Activated naive CD4-positive, alpha-beta T cell treated with anti-CD3 and anti-CD28 coated beads, Interleukin-2, amount 50 U/mL, for 72 hours (primary cell): ENCODE measurements at regions not wholly inside any gene's neighbourhood (a gene's known extent, or its start where the extent isn't known, plus 50 kb on each side); places are given as distances from the start of the nearest gene placed in this dataset.

ENCODE experiments used
- ATAC-seq, 2 donors: fragments of 150-1000 bp; cut with Tn5 transposase; 2 replicates each; pipeline ENCODE4 v1.10.0; 2021; ENCODE audit warnings: mild to moderate bottlenecking in 2 of 2, moderate library complexity in 2 of 2
- DNase-seq, 2 donors: peaks; one replicate each; pipeline ENCODE4 v3.0.0; 2021 to 2022; ENCODE audit warnings: low spot score in 2 of 2
- H3K27ac Mint-ChIP-seq, 2 donors: one replicate each; pipeline ENCODE4 v1.8.0; 2022; ENCODE audit warnings: mild to moderate bottlenecking in 2 of 2, mixed read lengths in 2 of 2
- H3K36me3 Mint-ChIP-seq, 2 donors: one replicate each; pipeline ENCODE4 v1.8.0; 2022; ENCODE audit warnings: mixed read lengths in 2 of 2
- H3K9me3 Mint-ChIP-seq, 2 donors: one replicate each; pipeline ENCODE4 v1.8.0; 2022; ENCODE audit warnings: mixed read lengths in 2 of 2

- peaks cover 6 to 14% of the 10 kb centered on the region in 2 donors for H3K36me3 Mint-ChIP-seq
- peaks cover 6 to 7% of the 10 kb centered on the region in 2 donors for H3K9me3 Mint-ChIP-seq
- no peak for ATAC-seq
Measured at GRCh38 chrX:39974270-39974669, 123.5 kb downstream of the BCOR start.

DNA sequence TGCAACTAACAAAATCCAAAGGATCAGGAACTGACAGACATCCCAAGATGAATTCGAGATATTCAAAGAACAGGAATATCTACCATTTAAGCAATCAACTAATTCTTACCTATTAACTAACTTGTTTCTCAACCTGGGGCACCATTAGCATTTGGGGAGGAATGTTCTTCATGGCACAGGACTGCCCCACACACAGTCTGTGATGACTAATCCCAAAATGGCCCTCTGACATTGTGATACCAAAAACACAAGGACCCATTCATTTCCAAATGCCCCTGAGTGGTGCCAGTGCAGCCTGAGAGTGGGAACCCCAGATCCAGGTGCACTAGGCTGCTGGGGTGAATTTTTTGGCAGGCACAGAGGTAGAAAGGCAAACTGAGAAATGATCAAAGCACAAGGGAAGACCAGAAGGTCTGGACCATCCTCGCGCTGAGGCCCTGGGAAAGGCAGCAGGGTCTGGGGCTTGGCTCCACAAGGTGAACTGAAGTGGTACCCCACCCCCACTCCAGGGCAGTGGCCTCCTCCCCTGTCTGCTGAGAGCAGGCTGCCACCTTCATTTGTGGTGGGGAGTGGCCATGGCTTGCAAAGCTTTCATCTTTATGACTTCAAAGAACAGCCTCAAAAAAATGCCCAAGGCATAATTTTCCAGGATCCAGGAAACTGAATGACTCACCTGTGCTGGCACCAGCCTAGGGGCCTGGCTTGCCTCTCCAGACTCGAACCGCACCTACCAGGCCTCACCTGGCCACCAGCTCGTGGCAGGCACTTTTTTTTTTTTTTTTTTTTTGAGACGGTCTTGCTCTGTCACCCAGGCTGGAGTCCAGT is 122.4 kb downstream of the BCOR start:
- H3K36me3 Mint-ChIP-seq = peaks cover 6 to 14% of the 10 kb centered on the region in 2 donors
- H3K9me3 Mint-ChIP-seq = peaks cover 6 to 7% of the 10 kb centered on the region in 2 donors
- DNase-seq (no peak), ATAC-seq (no peak)
- H3K27ac Mint-ChIP-seq = no peak overlapping the region

More at GRCh38 chrX:39974270-39974669, 123.5 kb downstream of the BCOR start:
- DNase-seq = no peak
- H3K27ac Mint-ChIP-seq = no peak overlapping the region

GRCh38 chrX:39981946-39982345 is 115.8 kb downstream of the BCOR start:
- no peak for DNase-seq
- H3K9me3 Mint-ChIP-seq = peaks cover 0 to 3% of the 10 kb centered on the region in 2 donors
- no peaks in the 10 kb centered on the region for H3K36me3 Mint-ChIP-seq
- no peak overlapping the region for H3K27ac Mint-ChIP-seq
- ATAC-seq = peak in 1 of 2 donors; percentile 24

DNA sequence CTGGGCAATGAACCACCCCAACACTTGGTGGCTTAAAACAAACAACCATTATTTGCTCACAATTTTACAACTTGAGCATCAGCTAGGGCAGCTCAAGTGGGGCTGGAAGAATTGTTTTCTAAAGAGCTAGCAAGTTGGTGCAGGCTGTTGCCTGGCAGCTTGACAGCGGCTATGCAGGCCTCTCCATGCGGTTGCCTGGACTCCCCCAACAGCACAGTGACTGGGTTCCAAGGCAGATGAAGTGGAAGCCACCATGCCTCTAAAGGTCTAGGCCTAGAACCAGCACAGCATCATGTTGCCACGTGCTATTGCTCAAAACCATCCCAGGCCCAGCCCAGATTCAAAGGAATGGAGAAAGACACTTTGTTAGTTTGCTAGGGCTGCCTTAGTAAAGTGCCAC is 114.8 kb downstream of the BCOR start:
- ATAC-seq (no peak), DNase-seq (no peak)
- no peak overlapping the region for H3K27ac Mint-ChIP-seq
- peaks cover 0 to 3% of the 10 kb centered on the region in 2 donors for H3K9me3 Mint-ChIP-seq
- no peaks in the 10 kb centered on the region for H3K36me3 Mint-ChIP-seq

GRCh38 chrX:39983715-39984114 is 114.0 kb downstream of the BCOR start:
- no peak for DNase-seq
- Mint-ChIP-seq H3K27ac (no peak overlapping the region), H3K36me3 (no peaks in the 10 kb centered on the region), H3K9me3 (peaks cover 0 to 3% of the 10 kb centered on the region in 2 donors)
- no peak for ATAC-seq

DNA sequence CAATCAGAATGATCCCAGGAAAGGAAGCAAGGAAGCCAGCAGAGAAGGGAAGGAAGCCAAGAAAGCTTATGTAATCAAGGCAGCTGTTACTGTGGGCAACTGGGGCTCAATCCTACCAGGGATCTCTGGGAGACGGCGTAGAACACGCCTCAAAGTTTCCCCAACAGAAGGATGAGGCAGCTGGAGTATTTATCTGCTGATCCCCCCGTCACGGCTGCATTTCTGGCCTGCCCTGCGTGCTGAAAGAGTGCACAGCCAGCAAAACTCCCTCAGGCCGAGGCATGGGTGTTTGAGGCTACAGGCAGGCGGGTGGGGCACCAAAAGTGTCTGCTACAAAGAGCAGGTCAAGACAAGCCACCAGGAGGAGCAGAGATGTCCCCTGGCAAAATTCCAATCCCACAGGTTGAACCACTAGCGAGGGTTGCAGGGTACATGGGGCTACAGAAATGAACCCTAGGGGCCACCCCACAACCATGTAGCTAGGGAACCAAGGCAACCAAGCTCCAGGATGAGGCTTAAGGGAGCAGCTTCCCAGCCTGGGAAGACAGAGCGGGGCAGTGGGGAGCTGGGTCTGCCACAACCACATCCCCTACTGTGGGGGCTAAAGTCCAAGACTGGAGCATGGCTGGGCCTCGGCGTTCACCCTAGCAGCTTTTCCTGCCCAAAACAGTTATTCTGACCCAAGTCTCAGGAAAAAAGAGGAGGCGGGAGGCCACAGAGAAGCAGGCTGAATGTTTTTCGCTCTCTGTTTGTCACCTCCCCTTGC is 113.4 kb downstream of the BCOR start:
- no peak for ATAC-seq
- DNase-seq = no peak
- H3K36me3 Mint-ChIP-seq = no peaks in the 10 kb centered on the region
- H3K27ac Mint-ChIP-seq = no peak overlapping the region
- H3K9me3 Mint-ChIP-seq = peaks cover 0 to 3% of the 10 kb centered on the region in 2 donors

- Mint-ChIP-seq H3K9me3 (peaks cover 0 to 3% of the 10 kb centered on the region in 2 donors), H3K27ac (no peak overlapping the region), H3K36me3 (no peaks in the 10 kb centered on the region)
- ATAC-seq = no peak
- DNase-seq = no peak
Measured at GRCh38 chrX:39985071-39985470, 112.7 kb downstream of the BCOR start.

GRCh38 chrX:39985551-39985950 is 112.2 kb downstream of the BCOR start:
- peak overlapping the region in 1 of 2 donors; percentile 63 for H3K27ac Mint-ChIP-seq
- H3K9me3 Mint-ChIP-seq = peaks cover 0 to 3% of the 10 kb centered on the region in 2 donors
- no peaks in the 10 kb centered on the region for H3K36me3 Mint-ChIP-seq
- ATAC-seq (no peak), DNase-seq (no peak)

- H3K27ac Mint-ChIP-seq = no peak overlapping the region
- no peak for DNase-seq
- no peaks in the 10 kb centered on the region for H3K36me3 Mint-ChIP-seq
- H3K9me3 Mint-ChIP-seq = no peaks in the 10 kb centered on the region
- no peak for ATAC-seq
Measured at GRCh38 chrX:39988496-39988895, 109.3 kb downstream of the BCOR start.

DNA sequence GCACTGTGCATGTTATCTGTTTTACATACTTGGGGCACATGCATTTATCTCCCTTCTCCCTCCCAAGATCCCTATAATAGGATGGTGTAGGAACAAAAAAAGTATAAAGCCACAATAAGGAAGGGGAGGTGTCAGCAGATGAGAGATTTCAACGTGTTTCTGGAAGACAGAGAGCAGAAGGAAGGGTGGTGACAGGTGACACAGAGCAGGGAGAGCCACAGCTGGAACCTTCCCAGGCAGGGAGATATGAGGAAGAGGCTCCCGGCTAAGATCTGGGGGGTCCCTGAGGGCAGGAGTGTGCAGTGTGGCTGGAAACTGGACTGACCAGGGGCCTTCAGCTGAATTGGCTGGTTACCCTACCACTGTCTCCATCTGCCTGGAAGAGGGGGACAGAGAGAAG is 107.4 kb downstream of the BCOR start:
- Mint-ChIP-seq H3K36me3 (no peaks in the 10 kb centered on the region), H3K27ac (no peak overlapping the region), H3K9me3 (no peaks in the 10 kb centered on the region)
- ATAC-seq (no peak), DNase-seq (no peak)

- Mint-ChIP-seq H3K36me3 (no peaks in the 10 kb centered on the region), H3K27ac (no peak overlapping the region), H3K9me3 (no peaks in the 10 kb centered on the region)
- DNase-seq (no peak), ATAC-seq (no peak)
Measured at GRCh38 chrX:39992300-39992699, 105.5 kb downstream of the BCOR start.

- no peaks in the 10 kb centered on the region for H3K36me3 Mint-ChIP-seq
- no peak for DNase-seq
- H3K27ac Mint-ChIP-seq = no peak overlapping the region
- no peaks in the 10 kb centered on the region for H3K9me3 Mint-ChIP-seq
- no peak for ATAC-seq
Measured at GRCh38 chrX:39995457-39995856, 102.3 kb downstream of the BCOR start.

DNA sequence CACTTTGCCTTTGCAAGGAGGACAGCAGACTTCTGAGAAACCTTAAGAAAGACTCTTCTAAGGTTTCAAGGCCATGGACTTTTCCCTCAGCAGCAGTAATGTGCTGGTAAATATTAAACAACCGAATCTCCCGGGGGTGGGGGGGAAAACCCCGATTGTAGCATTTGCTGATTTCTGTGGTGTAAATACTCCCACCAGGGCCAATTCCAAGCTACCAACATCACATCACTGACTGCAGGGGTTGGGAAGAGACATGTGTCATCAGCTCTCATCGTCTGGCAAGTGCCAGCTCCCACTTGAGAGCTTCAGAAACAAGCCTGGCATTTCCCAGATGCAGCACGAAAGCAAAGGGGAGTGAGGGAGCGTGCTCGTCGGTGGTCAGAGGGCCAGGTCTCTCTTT is 101.2 kb downstream of the BCOR start:
- no peak overlapping the region for H3K27ac Mint-ChIP-seq
- H3K9me3 Mint-ChIP-seq = no peaks in the 10 kb centered on the region
- DNase-seq = no peak
- ATAC-seq = no peak
- no peaks in the 10 kb centered on the region for H3K36me3 Mint-ChIP-seq

- Mint-ChIP-seq H3K9me3 (no peaks in the 10 kb centered on the region), H3K27ac (no peak overlapping the region), H3K36me3 (no peaks in the 10 kb centered on the region)
- ATAC-seq = no peak
- DNase-seq = no peak
Measured at GRCh38 chrX:39998636-39999406, 98.9 kb downstream of the BCOR start.
